ENCODE measurements at regions not wholly inside any gene's neighbourhood (a gene's known extent, or its start where the extent isn't known, plus 50 kb on each side); places are given as distances from the start of the nearest gene placed in this dataset.
A peak's percentile ranks its signal among the peaks of the same experiment; 100 is the strongest.

- H3K27me3 ChIP-seq = no peaks in the 10 kb centered on the region
- intact Hi-C loops (cut with DNase I; ENCODE audit: low total_unique reads) = no loop called here
- H3K4me3 ChIP-seq = no peak overlapping the region
- H3K27ac ChIP-seq = no peak overlapping the region
- no peaks in the 10 kb centered on the region for H3K36me3 ChIP-seq
- WGBS, 2 donors (ENCODE audit: low coverage in 1 of 2) = 96 to 100% methylated on average over 1 of the region's 1 CpG
- in situ Hi-C loops (cut with MboI; ENCODE audit: low pct_ligation_motif_present in 1 of 4, low pct_unique_long_range_greater_than_20kb in 1 of 4, low sequenced_read_pairs in 3 of 4) = loop anchor here in 1 of 4 donors (25.0 kb wide), 1 partner anchor 269 kb away; the partner anchor contains the start of genes KLLN and PTEN
- H3K9me3 ChIP-seq = no peaks in the 10 kb centered on the region
- no peaks in the 10 kb centered on the region for H3K4me1 ChIP-seq
- TF ChIP-seq POLR2AphosphoS5 (IDR thresholded peaks at IDR 0.05) = no peak
- TF ChIP-seq POLR2A (IDR thresholded peaks at IDR 0.05) = no peak
- TF ChIP-seq CTCF (IDR thresholded peaks at IDR 0.05) = no peak
- TF ChIP-seq EP300 (IDR thresholded peaks at IDR 0.05; ENCODE audit: low read depth) = no peak
- no peak for DNase-seq
These were observed 267.5 kb downstream of the PTEN start for GRCh38 chr10:88130912-88131311.

GRCh38 chr10:88131511-88132139 is 268.2 kb downstream of the PTEN start:
- intact Hi-C loops (cut with DNase I; ENCODE audit: low total_unique reads) = no loop called here
- Histone ChIP-seq H3K27ac (no peak overlapping the region), H3K4me1 (no peaks in the 10 kb centered on the region), H3K36me3 (no peaks in the 10 kb centered on the region), H3K4me3 (no peak overlapping the region), H3K9me3 (no peaks in the 10 kb centered on the region), H3K27me3 (no peaks in the 10 kb centered on the region)
- DNase-seq = no peak
- TF ChIP-seq POLR2A (IDR thresholded peaks at IDR 0.05) (no peak), EP300 (IDR thresholded peaks at IDR 0.05; ENCODE audit: low read depth) (no peak), POLR2AphosphoS5 (IDR thresholded peaks at IDR 0.05) (no peak), CTCF (IDR thresholded peaks at IDR 0.05) (no peak)
- in situ Hi-C loops (cut with MboI; ENCODE audit: low pct_ligation_motif_present in 1 of 4, low pct_unique_long_range_greater_than_20kb in 1 of 4, low sequenced_read_pairs in 3 of 4) = loop anchor here in 1 of 4 donors (25.0 kb wide), 1 partner anchor 269 kb away; the partner anchor contains the start of genes KLLN and PTEN
- 60% methylated on average over 7 of the region's 7 CpGs; no CpG with 5 or more reads in 1 of the 2 donors for WGBS, 2 donors (ENCODE audit: low coverage in 1 of 2)

- in situ Hi-C loops (cut with MboI; ENCODE audit: low pct_ligation_motif_present in 1 of 4, low pct_unique_long_range_greater_than_20kb in 1 of 4, low sequenced_read_pairs in 3 of 4) (loop anchor here in 1 of 4 donors (25.0 kb wide), 1 partner anchor 274 kb away; the partner anchor contains the start of genes KLLN and PTEN), intact Hi-C loops (cut with DNase I; ENCODE audit: low total_unique reads) (no loop called here)
- H3K27me3 ChIP-seq = no peaks in the 10 kb centered on the region
- WGBS, 2 donors (ENCODE audit: low coverage in 1 of 2) = 58 to 59% methylated on average over 2 of the region's 2 CpGs
- no peak overlapping the region for H3K27ac ChIP-seq
- no peaks in the 10 kb centered on the region for H3K9me3 ChIP-seq
- no peak for TF ChIP-seq POLR2A (IDR thresholded peaks at IDR 0.05)
- TF ChIP-seq EP300 (IDR thresholded peaks at IDR 0.05; ENCODE audit: low read depth) = no peak
- TF ChIP-seq POLR2AphosphoS5 (IDR thresholded peaks at IDR 0.05) = no peak
- TF ChIP-seq CTCF (IDR thresholded peaks at IDR 0.05) = no peak
- peaks cover 0 to 7% (median 2%) of the 10 kb centered on the region in 4 donors for H3K4me1 ChIP-seq
- DNase-seq = no peak
- H3K4me3 ChIP-seq = no peak overlapping the region
- H3K36me3 ChIP-seq = no peaks in the 10 kb centered on the region
These were observed 273.3 kb downstream of the PTEN start for GRCh38 chr10:88136712-88137111.

- Histone ChIP-seq H3K27me3 (no peaks in the 10 kb centered on the region), H3K36me3 (no peaks in the 10 kb centered on the region), H3K9me3 (no peaks in the 10 kb centered on the region), H3K4me1 (peaks cover 0 to 7% (median 2%) of the 10 kb centered on the region in 4 donors), H3K4me3 (no peak overlapping the region), H3K27ac (peak overlapping the region in 1 of 4 donors; percentile 49)
- in situ Hi-C loops (cut with MboI; ENCODE audit: low pct_ligation_motif_present in 1 of 4, low pct_unique_long_range_greater_than_20kb in 1 of 4, low sequenced_read_pairs in 3 of 4) (loop anchor here in 1 of 4 donors (25.0 kb wide), 1 partner anchor 276 kb away; the partner anchor contains the start of genes KLLN and PTEN), intact Hi-C loops (cut with DNase I; ENCODE audit: low total_unique reads) (no loop called here)
- no peak for DNase-seq
- 31 to 36% methylated on average over 2 of the region's 2 CpGs for WGBS, 2 donors (ENCODE audit: low coverage in 1 of 2)
- TF ChIP-seq CTCF (IDR thresholded peaks at IDR 0.05) = no peak
- peak in 1 of 3 donors; percentile 63 for TF ChIP-seq POLR2AphosphoS5 (IDR thresholded peaks at IDR 0.05)
These were observed 275.0 kb downstream of the PTEN start for GRCh38 chr10:88138319-88138848.

All from transverse colon (tissue), 4 donors.